AG09319 (cell line): ENCODE measurements at regions not wholly inside any gene's neighbourhood (a gene's known extent, or its start where the extent isn't known, plus 50 kb on each side); places are given as distances from the start of the nearest gene placed in this dataset.
A peak's percentile ranks its signal among the peaks of the same experiment; 100 is the strongest.

Source experiments
- DNase-seq: peaks from one replicate; pipeline ENCODE4 v3.0.0-alpha.2; 2010; ENCODE audit warnings: low read depth; ENCODE audit errors: extremely low read depth
- TF ChIP-seq, protein P1 (sequence below): IDR thresholded peaks from 2 replicates; pipeline ENCODE4 v1.5.1; 2011; ENCODE audit warnings: low read depth, mild to moderate bottlenecking, inconsistent platforms, low read length, moderate library complexity

DNA sequence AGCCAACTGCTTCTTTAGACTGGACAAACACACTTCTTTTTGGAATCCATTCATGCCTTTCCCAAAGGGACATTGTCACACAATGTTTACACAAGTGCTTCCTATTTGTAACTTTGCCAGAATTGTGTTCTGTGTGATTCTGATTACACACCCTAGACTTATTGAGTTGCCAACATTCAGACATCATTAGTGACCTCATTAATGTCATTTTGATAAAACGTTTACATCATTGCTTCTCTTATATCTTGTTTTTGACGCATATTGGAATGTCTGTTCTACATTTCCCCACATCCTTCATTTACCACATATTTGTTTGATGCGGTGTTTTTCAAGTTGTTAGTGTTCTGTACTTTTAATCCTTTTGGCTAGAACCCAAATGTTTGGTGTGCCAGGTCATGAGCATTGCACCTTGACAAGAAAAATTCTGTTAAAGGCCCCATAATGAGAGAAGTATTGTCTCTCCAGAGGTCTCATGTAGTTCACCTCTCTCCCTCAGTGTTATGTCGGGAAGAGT is 305.5 kb downstream of the AEBP2 start:
- no peak for DNase-seq
- TF ChIP-seq, protein P1, sequence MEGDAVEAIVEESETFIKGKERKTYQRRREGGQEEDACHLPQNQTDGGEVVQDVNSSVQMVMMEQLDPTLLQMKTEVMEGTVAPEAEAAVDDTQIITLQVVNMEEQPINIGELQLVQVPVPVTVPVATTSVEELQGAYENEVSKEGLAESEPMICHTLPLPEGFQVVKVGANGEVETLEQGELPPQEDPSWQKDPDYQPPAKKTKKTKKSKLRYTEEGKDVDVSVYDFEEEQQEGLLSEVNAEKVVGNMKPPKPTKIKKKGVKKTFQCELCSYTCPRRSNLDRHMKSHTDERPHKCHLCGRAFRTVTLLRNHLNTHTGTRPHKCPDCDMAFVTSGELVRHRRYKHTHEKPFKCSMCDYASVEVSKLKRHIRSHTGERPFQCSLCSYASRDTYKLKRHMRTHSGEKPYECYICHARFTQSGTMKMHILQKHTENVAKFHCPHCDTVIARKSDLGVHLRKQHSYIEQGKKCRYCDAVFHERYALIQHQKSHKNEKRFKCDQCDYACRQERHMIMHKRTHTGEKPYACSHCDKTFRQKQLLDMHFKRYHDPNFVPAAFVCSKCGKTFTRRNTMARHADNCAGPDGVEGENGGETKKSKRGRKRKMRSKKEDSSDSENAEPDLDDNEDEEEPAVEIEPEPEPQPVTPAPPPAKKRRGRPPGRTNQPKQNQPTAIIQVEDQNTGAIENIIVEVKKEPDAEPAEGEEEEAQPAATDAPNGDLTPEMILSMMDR, result no peak

DNA sequence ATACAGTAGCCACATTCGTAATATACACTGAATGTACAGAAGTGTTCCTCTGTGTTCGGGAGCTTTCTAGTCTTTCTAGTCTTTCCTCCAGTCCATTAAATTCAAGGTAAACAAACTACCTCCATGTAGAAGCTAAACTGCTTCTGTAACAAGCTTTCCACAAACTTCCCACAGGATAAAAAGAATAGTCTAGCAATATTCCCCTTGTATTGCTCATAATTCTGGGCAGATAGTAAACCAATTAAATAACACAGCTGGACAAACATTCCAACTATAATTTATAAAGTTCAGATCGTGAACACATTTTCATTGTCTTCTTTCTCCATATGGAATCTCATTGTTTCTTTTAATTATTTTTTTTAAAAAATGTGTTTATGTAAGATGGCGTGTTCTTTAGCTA is 307.2 kb downstream of the AEBP2 start:
- DNase-seq, result no peak
- TF ChIP-seq, protein P1, result no peak

DNA sequence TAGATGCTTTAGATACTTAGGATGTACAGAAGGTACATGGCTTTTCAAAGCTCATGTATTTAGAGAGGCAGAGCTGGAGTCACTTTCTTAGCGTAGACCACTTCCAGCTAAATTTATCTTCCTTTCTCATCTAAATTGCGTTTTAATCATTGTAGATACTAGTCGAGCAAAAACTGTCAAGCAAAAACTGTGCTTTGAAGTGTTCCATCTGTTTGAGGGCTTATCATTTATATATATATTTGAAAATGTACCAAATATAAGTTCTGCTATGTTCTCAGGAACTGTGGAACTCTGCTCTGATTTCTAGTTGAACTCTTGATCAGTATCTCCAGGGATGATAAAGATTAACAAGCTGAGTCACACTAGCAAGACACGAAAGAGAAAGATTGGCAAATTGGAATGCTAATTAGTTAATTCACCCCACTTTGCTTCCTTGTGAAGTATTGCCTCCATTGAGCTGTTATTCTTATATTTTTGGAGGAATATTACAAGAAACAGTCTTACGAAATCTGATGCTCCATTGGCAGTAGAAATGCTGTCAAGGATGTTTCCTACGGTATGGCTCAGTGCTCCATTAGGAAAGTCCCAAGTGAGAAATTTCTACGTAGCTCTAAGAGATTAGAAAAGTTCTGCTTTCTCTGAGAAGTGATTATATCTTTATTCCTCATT is 310.7 kb downstream of the AEBP2 start:
- TF ChIP-seq, protein P1, result no peak
- no peak for DNase-seq

DNA sequence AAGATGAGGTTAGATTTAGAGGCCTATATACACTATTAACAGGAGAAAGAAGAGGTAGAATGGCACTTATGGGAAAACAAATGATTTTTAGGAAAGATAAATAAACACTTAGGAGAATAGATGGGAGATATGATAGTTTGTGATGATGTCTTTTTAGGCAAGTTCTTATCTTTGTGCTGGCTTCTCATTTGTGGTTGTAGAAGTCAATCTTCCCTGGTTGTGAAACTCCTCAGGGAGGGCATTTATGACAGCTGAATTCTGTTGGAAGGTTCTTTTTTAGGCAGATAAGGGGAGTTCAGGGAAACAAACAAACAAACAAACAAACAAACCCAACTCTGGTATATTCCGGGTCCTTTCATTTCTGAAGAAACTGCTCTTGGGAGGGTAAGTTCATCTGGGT is 311.8 kb downstream of the AEBP2 start:
- TF ChIP-seq, protein P1, result no peak
- DNase-seq, result no peak

DNA sequence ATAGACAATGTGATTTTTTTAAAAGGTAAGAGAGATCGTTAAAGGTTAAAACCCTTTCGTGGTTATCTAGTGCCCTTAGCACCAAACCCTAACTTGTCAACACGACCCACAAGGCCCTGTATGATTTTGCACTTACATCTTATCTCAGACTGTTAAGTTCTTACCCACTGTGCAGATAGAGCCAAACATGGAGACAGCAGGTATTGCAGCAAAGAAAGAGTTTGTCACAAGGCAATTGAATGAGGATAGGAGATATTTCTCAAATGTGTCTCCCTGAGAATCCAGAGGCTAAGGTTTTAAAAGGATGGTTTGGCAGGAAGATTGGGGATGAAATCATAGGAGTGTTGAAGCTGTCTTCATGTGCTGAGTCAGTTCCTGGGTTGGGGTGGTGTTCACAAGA is 313.4 kb downstream of the AEBP2 start:
- TF ChIP-seq, protein P1, result no peak

DNA sequence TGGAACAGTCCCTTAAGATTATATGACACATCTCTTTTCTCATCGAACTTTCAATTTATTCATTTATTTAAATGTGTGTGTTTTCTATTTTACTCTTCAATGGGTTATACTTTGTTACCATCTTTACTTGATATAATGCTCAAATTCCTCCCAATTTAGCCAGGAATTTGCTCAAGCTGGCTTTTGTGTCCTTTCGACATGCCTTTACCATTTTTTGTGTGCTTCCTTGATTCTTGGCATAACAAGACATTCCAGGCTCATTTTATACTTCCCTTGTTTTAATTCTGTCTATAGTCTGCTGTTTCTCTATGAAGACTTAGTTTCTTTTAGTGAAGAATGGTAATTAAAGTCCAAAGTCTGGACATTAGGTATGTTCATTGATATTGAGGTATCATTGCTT is 315.8 kb downstream of the AEBP2 start:
- no peak for DNase-seq
- TF ChIP-seq, protein P1, result no peak

More for the DNA sequence above, 313.4 kb downstream of the AEBP2 start:
- DNase-seq, result no peak

DNA sequence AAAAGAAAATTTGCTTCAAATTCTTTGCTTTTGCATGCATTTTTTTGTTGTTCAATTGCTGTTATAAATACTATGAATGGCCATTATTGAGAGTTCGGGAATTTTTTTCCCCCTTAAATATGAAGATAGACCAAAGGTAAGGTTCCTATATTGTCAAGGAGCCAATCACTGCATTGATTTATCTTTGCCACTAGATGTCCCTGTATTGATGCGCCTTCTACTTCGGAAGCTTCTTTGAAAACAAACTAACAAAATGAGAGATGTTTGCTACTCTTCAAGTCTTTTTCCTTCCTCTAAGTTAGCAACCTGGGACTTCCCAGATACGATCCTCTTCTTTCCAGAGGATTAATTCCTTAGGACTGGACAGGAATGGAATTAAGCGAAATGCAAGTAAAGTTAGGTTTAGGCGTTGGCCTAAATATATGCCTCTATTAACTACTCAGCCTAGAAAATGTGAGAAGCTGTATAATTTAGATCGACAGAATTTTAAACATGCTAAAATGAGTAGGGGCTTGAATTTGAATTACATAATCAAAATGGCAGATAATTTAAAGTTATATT is 318.1 kb downstream of the AEBP2 start:
- DNase-seq, result no peak
- TF ChIP-seq, protein P1, result peak; percentile 71
